Left ventricle myocardium inferior (tissue), 1 donor: ENCODE measurements at regions not wholly inside any gene's neighbourhood (a gene's known extent, or its start where the extent isn't known, plus 50 kb on each side); places are given as distances from the start of the nearest gene placed in this dataset.

Source experiments
- DNase-seq: peaks from one replicate; pipeline ENCODE4 v3.0.0-alpha.2; 2020
- H3K27ac ChIP-seq: fragments of 200-600 bp; replicated peaks from 2 replicates; pipeline ENCODE4 v1.8.0; 2021
- H3K27me3 ChIP-seq: fragments of 200-600 bp; 2 replicates; pipeline ENCODE4 v1.8.0; 2021; ENCODE audit warnings: low read depth
- H3K36me3 ChIP-seq: fragments of 200-600 bp; 2 replicates; pipeline ENCODE4 v1.8.0; 2021
- H3K4me1 ChIP-seq: fragments of 200-600 bp; 2 replicates; pipeline ENCODE4 v1.8.0; 2021
- H3K4me3 ChIP-seq: fragments of 200-600 bp; 2 replicates; pipeline ENCODE4 v1.8.0; 2021; ENCODE audit warnings: mild to moderate bottlenecking, moderate library complexity
- H3K9me3 ChIP-seq: fragments of 200-600 bp; replicated peaks from 2 replicates; pipeline ENCODE4 v1.8.0; 2021
- CTCF ChIP-seq: fragments of 200-600 bp; IDR thresholded peaks from 2 replicates; pipeline ENCODE4 v1.8.0; 2021; ENCODE audit warnings: antibody characterized with exemption, mild to moderate bottlenecking, borderline replicate concordance
- intact Hi-C: fragments of 100-400 bp; cut with micrococcal nuclease; formaldehyde crosslinking; loops from one replicate; pipeline ENCODE4 v1.11.0; 2022
- donor health status: DM: no; HTN: yes; CAD: no; lungs with severe emphysema.

GRCh38 chr6:17013701-17014100, 88.1 kb upstream of the STMND1 start:
- no peaks in the 10 kb centered on the region for H3K9me3 ChIP-seq
- intact Hi-C loops: no loop called here
- H3K27ac ChIP-seq: no peak overlapping the region
- no peak overlapping the region for H3K4me3 ChIP-seq
- no peak for TF ChIP-seq CTCF
- peaks cover 23% of the 10 kb centered on the region for H3K27me3 ChIP-seq
- H3K4me1 ChIP-seq: peaks cover 18% of the 10 kb centered on the region
- H3K36me3 ChIP-seq: no peaks in the 10 kb centered on the region
- no peak for DNase-seq

GRCh38 chr6:17012421-17013225, 89.2 kb upstream of the STMND1 start:
- Histone ChIP-seq H3K4me3 (no peak overlapping the region), H3K36me3 (no peaks in the 10 kb centered on the region), H3K27me3 (peaks cover 23% of the 10 kb centered on the region), H3K27ac (no peak overlapping the region), H3K9me3 (peaks cover 8% of the 10 kb centered on the region), H3K4me1 (peaks cover 18% of the 10 kb centered on the region)
- peak; percentile 15 for TF ChIP-seq CTCF
- intact Hi-C loops: no loop called here
- DNase-seq: no peak

- DNase-seq: no peak
- TF ChIP-seq CTCF: no peak
- H3K27ac ChIP-seq: no peak overlapping the region
- H3K4me3 ChIP-seq: no peak overlapping the region
- peaks cover 23% of the 10 kb centered on the region for H3K27me3 ChIP-seq
- intact Hi-C loops: no loop called here
- peaks cover 9% of the 10 kb centered on the region for H3K9me3 ChIP-seq
- H3K4me1 ChIP-seq: peaks cover 18% of the 10 kb centered on the region
- H3K36me3 ChIP-seq: no peaks in the 10 kb centered on the region
Observed at GRCh38 chr6:17011985-17012384, 89.9 kb upstream of the STMND1 start.

GRCh38 chr6:17007749-17008148, 94.1 kb upstream of the STMND1 start:
- H3K27ac ChIP-seq: no peak overlapping the region
- no peak overlapping the region for H3K4me3 ChIP-seq
- no peaks in the 10 kb centered on the region for H3K36me3 ChIP-seq
- TF ChIP-seq CTCF: no peak
- H3K27me3 ChIP-seq: peaks cover 15% of the 10 kb centered on the region
- intact Hi-C loops: no loop called here
- DNase-seq: no peak
- peaks cover 7% of the 10 kb centered on the region for H3K4me1 ChIP-seq
- peaks cover 9% of the 10 kb centered on the region for H3K9me3 ChIP-seq

GRCh38 chr6:17006543-17006942, 95.3 kb upstream of the STMND1 start:
- no peak for DNase-seq
- no peak for TF ChIP-seq CTCF
- intact Hi-C loops: no loop called here

More at GRCh38 chr6:17006543-17006942, 95.3 kb upstream of the STMND1 start:
- H3K4me3 ChIP-seq: no peak overlapping the region
- H3K27me3 ChIP-seq: peaks cover 15% of the 10 kb centered on the region
- no peaks in the 10 kb centered on the region for H3K4me1 ChIP-seq
- H3K9me3 ChIP-seq: peaks cover 9% of the 10 kb centered on the region
- no peak overlapping the region for H3K27ac ChIP-seq
- H3K36me3 ChIP-seq: no peaks in the 10 kb centered on the region
